Stimulated activated CD8-positive, alpha-beta memory T cell treated with anti-CD3 and anti-CD28 coated beads, Interleukin-7, amount 100 ng/mL, for 24 hours (primary cell): ENCODE measurements at regions not wholly inside any gene's neighbourhood (a gene's known extent, or its start where the extent isn't known, plus 50 kb on each side); places are given as distances from the start of the nearest gene placed in this dataset.
"Not testable (repeated sequence)": the region's sequence is repeated elsewhere in the genome, so short reads cannot be mapped to it uniquely, and the experiment has no call there.

Experiments
- DNase-seq: peaks from one replicate; pipeline ENCODE4 v3.0.0-alpha.2; 2020; ENCODE audit warnings: low read depth

DNA sequence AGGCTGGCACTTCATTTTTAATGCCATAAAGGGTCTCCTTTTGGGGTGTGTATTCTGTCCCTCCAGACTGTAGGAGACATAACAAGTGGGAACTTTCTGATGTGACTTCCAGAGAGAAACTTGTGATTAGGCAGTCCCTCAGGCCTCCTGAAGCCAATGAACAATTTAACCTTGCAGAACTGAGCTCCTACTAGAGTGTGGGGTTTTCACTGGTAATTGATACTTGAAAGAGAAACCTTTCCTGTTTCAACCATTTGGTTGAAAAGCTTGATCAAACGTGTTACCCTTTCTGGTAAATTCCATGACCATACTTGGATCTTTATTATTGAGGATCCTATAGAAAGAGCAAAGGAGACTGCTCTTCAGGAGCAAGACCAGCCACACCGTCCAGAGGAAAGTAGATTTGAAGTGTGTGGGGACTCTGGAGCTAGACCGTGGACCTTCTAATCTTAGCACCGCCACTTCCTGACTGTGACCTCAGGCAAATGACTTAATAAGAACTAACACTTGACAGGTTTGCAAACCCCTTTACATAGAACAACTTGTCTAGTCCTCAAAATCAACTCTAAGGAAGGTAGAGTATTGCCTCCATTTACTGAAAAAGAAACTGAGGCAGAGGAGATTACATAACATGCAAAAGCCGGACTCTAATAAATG lies 69.9 kb upstream of the GDNF start:
- DNase-seq = not testable (repeated sequence)

DNA sequence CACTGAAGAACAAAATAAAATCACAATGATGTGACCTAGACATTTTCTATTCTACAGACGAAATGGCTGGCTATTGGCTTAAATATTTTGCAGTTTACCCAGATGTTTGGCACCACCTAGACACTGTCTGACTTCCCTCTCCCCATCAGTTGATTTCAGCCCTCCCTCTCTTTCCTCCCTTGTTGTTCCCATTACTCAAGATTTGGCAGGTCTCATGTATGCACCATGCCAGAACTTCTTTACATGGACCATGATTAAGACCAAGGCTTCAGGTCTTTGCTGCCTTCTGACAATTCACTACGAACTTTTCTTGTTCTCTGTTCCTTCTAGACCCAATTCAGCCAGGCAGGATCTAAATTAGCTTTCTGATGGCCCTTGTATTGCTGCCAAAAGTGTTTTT lies 66.6 kb upstream of the GDNF start:
- no peak for DNase-seq

DNA sequence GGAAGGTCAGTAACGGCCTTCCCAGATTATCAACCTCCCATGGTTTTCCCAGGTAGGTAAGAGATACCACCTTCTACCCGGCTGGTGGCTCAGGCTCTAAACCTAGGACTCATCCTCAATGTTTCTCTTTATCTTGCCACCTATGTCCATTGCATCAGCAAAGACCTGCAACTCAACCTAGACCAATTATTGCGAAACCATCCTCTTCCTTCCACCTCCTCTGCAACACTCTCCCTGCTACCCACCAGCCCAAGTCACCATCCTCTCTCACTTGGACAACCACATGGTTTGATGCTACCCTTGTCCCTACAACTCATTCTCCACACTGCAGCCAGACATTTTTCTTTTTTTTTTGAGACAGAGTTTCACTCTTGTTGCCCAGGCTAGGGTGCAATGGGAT lies 65.4 kb upstream of the GDNF start:
- DNase-seq = no peak

DNA sequence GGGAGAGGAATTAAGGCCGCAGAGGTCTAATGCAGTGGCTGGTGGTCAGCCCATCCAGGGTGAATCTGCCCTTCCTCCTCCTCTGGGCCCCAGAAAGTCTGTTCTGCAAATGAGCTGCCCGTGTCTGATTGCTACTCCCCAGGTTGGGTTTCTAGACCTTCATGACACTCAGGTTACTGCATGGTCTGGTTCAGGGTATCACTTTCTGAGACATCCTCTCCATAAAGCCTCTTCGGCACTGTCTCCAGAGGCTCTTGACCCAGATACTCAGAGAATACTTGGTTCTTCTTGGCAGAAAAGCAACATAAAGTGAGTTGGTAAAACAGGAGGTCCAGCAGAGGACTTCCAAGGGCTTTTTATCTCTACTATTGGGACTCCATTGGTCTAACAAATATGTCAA lies 62.5 kb upstream of the GDNF start:
- no peak for DNase-seq

DNA sequence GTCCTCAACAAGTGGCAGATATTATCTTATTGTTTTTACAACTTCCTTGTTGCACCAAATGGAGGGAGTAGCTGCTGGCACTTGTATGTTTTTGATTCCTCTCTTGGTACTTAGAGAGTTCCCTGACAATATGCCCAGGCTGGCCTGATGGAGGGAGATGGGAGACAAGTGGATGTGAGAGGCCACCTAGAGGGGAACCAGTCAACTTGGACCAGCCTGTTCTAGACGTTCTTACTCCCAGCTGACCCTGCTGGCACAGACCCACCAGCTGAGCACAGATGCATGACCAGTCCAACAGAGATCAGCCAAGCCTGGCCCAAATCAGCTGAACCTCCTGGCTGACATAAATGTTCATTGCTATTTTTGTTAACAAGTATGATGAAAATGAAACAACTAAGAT lies 60.9 kb upstream of the GDNF start:
- DNase-seq = no peak

DNA sequence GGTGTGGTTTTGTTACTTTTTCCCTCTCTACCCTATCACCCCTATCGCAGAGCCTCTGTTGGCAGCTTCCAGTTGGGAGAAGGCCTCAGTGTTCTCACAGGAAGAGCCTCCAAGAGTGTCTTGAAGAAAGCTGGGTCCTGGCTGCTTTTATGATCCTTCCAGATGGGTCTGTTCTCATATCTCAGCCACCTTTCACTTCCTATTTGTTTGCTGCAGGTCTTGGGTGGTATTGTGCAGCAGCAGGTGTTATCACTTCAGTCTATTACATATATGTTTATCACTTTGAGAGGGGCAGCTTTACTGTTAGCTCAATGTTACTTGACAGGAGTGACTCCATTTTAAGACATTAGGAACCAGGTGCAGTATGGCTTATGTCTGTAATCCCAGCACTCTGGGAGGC lies 59.2 kb upstream of the GDNF start:
- no peak for DNase-seq

DNA sequence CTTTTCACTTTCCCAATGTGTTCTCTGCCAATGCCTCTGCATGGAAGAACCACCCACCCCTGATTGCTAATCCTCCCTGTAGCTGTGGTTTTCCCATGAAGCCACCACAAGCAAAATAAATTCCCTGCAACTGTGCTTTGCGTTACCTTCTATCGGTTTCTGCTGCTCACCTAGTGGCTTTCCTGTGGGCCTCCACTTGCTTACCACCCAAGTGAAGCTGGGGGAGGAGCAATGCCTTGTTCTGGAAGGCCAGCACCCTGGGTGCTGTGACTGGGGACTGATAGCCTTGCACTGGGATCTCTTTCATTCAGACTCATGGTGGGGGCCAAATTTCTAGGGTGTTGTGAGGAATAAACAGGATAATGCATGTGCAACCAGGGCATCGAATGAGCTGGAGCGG lies 56.3 kb upstream of the GDNF start:
- DNase-seq = no peak

DNA sequence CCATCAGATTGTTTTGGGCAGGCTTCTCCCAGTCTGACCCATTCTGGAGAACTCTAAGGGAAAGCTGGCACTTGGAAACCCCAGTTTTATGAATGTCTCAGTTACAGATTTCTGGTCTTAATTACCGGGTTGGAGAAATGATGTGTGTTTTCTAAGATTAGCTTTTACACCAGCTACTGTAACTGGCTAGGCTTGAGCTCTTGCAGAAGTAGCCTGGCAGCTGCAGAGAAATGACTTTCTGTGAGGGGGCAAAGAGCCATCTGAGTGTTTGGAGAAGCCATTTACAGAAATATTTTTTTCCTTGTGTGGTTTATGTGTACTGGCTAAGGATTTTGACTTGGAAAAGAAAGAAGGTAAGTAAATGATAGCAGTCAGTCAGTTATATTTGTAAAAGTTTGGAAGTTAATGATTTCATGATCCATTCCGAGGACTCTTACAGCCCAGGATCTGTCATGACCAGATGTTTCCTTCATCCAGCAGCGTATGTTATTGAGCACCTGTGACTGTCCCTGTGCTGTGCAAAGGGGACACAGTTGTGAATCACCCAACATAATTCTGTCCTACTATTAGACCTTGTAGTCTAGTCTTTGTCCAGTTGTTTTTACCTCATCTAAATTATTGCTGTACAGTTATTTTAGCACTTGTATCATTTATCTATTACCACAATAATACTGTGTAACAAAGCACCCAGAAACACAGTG lies 53.7 kb upstream of the GDNF start:
- no peak for DNase-seq

DNA sequence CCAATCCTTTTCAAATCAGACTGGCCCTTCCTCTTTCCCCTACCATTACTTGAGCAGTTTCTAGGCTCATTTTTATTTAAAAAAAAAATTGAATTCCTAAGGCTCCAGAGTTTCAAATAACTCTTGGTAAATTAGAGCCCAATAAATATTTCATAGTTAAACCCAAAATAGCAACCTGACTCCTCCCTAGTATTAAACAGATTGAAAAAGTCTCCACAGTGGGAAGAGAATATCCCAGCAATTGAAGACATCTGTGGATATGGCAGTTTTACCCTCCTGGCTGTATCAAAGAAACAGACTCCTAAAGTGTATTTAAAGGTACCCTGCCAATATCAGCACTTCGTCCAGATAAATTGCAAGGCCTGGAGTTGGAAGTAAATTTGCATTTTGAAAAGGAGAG lies 52.7 kb upstream of the GDNF start:
- no peak for DNase-seq

DNA sequence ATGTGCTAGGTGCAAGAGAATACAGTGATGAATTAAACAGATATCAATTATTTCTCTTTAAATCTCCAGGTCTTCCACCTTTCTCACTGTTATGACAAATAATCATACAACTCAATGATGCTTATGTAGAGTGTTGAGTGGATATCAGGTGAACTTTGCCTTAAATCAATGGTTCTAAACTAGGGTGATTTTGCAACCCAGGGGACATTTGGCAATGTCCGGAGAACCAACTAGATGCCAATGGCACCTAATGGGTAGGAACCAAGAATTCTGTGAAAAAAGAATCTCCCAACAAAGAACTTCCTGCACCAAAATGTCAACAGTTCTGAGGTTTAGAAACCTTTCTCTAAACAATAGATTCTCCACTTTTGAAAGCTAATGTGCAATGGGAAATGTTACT lies 52.0 kb upstream of the GDNF start:
- no peak for DNase-seq

DNA sequence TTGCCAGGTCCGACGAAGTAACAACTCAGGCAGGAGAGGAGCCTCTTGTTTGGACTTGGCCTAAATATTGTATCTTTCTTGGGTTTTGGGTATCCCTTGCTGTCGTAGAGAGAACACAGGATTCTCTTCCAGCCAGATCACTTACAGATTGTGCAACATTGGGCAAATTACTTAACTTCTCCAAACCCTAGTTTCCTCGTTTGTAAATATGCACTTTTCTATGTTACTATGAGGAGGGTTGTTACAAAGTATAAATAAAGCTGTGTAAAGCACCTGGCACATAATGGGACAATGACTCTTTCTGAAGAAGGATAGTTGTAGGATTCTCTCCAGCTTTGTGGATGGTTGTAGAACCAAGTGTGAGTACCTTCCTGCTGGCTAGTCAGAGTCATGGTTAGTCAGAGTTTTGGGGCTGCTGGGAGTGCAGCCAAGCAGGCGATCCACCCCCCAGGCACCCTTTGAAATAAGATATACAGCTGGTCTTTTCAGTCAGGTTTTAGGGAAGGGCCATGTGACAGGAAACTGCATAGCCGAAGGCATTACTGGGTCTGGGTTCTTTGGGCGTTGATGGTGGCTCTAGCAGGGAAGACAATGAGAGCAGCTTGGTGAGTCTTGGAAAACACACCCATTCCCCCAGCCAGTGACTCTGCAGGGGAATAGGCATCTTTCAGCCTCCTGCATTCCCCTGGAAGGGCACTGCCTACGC lies 49.9 kb upstream of the GDNF start:
- DNase-seq = no peak
